DMS114 treated with DMSO at 0.1 percent for 48 hours (cell line): ENCODE measurements at regions not wholly inside any gene's neighbourhood (a gene's known extent, or its start where the extent isn't known, plus 50 kb on each side); places are given as distances from the start of the nearest gene placed in this dataset.

Source experiments
- DNase-seq: peaks from one replicate; lab custom pipeline; 2025; ENCODE audit not compliant: unreplicated experiment; lab: John Stamatoyannopoulos, UW

GRCh38 chr6:76448109-76448508 lies 375.6 kb upstream of the IMPG1 start:
- no peak for DNase-seq

GRCh38 chr6:76441875-76442274 lies 369.4 kb upstream of the IMPG1 start:
- DNase-seq: no peak

GRCh38 chr6:76439811-76440210 lies 367.3 kb upstream of the IMPG1 start:
- no peak for DNase-seq

GRCh38 chr6:76438768-76439167 lies 366.3 kb upstream of the IMPG1 start:
- no peak for DNase-seq

GRCh38 chr6:76435174-76435573 lies 362.7 kb upstream of the IMPG1 start:
- DNase-seq: no peak

GRCh38 chr6:76422511-76423213 lies 350.2 kb upstream of the IMPG1 start:
- no peak for DNase-seq

GRCh38 chr6:76420094-76420493 lies 347.6 kb upstream of the IMPG1 start:
- no peak for DNase-seq

GRCh38 chr6:76418560-76419223 lies 346.2 kb upstream of the IMPG1 start:
- DNase-seq: no peak

- no peak for DNase-seq
Measured at GRCh38 chr6:76416821-76417605, 344.6 kb upstream of the IMPG1 start.

GRCh38 chr6:76403064-76403463 lies 330.6 kb upstream of the IMPG1 start:
- DNase-seq: no peak

GRCh38 chr6:76397966-76398365 lies 325.5 kb upstream of the IMPG1 start:
- DNase-seq: no peak

- no peak for DNase-seq
Measured at GRCh38 chr6:76382201-76382600, 309.7 kb upstream of the IMPG1 start.

GRCh38 chr6:76381612-76382011 lies 309.1 kb upstream of the IMPG1 start:
- DNase-seq: no peak

GRCh38 chr6:76351275-76351674 lies 278.8 kb upstream of the IMPG1 start:
- no peak for DNase-seq

- DNase-seq: no peak
Measured at GRCh38 chr6:76347539-76347938, 275.1 kb upstream of the IMPG1 start.

GRCh38 chr6:76342611-76343160 lies 270.2 kb upstream of the IMPG1 start:
- no peak for DNase-seq

GRCh38 chr6:76330031-76330430 lies 257.6 kb upstream of the IMPG1 start:
- DNase-seq: no peak

- DNase-seq: no peak
Measured at GRCh38 chr6:76326871-76327270, 254.4 kb upstream of the IMPG1 start.
